HCT116 (cell line): ENCODE measurements at regions not wholly inside any gene's neighbourhood (a gene's known extent, or its start where the extent isn't known, plus 50 kb on each side); places are given as distances from the start of the nearest gene placed in this dataset.

Experiments
- ATAC-seq: fragments of 200-7000 bp; cut with Tn5 transposase; 2 replicates; pipeline ENCODE4 v1.9.1; 2020; ENCODE audit warnings: mild to moderate bottlenecking, moderate library complexity
- BruUV-seq: library from RNA; stranded (reverse); fragments of 400-500 nt; replicated peaks from 2 replicates; lab custom pipeline; 2021; lab: Mats Ljungman, UMichigan
- CTCF ChIA-PET: fragments of 300-600 bp; sonication (Branson Sonifier 250); formaldehyde crosslinking; loops from one replicate; lab custom pipeline; 2021; ENCODE audit warnings: antibody characterized with exemption; lab: Charles Lee
- POLR2A ChIA-PET: fragments of 300-600, 350-600 bp; sonication (Branson Sonifier 250); formaldehyde crosslinking; loops from one replicate; lab custom pipeline; 2021; ENCODE audit warnings: antibody characterized with exemption; lab: Charles Lee
- RAD21 ChIA-PET, 2 experiments: fragments of 300-600 bp; sonication (Branson Sonifier 250); formaldehyde crosslinking; loops; one replicate each; lab custom pipeline; 2023; ENCODE audit warnings: low total read pairs in 2 of 2; ENCODE audit not compliant: uncharacterized antibody in 2 of 2, unreplicated experiment in 2 of 2, low non-redundant PET in 1 of 2; lab: Charles Lee
- DNase-seq: peaks from one replicate; pipeline ENCODE4 v3.0.0-alpha.2; 2010; ENCODE audit warnings: low read depth, low spot score
- H2AFZ ChIP-seq: fragments of 200-600 bp; shearing (Covaris generic), sonication (generic); 2 replicates; pipeline ENCODE4 v1.6.1; 2017; ENCODE audit warnings: low read depth, mixed run types, mixed read lengths, antibody characterized with exemption, low read length; ENCODE audit not compliant: poor library complexity, severe bottlenecking
- H3K27ac ChIP-seq: 2 replicates; pipeline ENCODE4 v1.5.1; 2012; ENCODE audit warnings: low read depth, low read length
- H3K27me3 ChIP-seq: fragments of 200-600 bp; sonication (generic); 2 replicates; pipeline ENCODE4 v1.6.1; 2016; ENCODE audit warnings: mixed run types, low read length, mixed read lengths; ENCODE audit not compliant: insufficient read depth
- H3K36me3 ChIP-seq, 2 experiments: fragments of 200-500 bp in 1 of 2; fragments of 200-600 bp in 1 of 2; sonication (Bioruptor generic) in 1 of 2; sonication (generic) in 1 of 2; 2 replicates each; pipeline versions ENCODE4 v1.5.1 to v1.6.1; 2014 to 2016; ENCODE audit warnings: low read length in 2 of 2, inconsistent platforms in 1 of 2, mixed read lengths in 1 of 2, mixed run types in 1 of 2; ENCODE audit not compliant: insufficient read depth in 2 of 2, control insufficient read depth in 1 of 2
- H3K4me1 ChIP-seq, 2 experiments: fragments of 200-600 bp in 1 of 2; sonication (generic) in 1 of 2; 2 replicates each; pipeline versions ENCODE4 v1.5.1 to v1.6.1; 2012 to 2017; ENCODE audit warnings: low read length in 2 of 2, inconsistent platforms in 1 of 2, mild to moderate bottlenecking in 1 of 2, mixed read lengths in 1 of 2, mixed run types in 1 of 2, moderate library complexity in 1 of 2; ENCODE audit not compliant: insufficient read depth in 2 of 2, control insufficient read depth in 1 of 2
- H3K4me2 ChIP-seq: fragments of 200-600 bp; sonication (generic); 2 replicates; pipeline ENCODE4 v1.6.1; 2017; ENCODE audit warnings: mixed run types, low read length, mixed read lengths
- H3K4me3 ChIP-seq, 2 experiments: fragments of 200-600 bp in 1 of 2; sonication (generic) in 1 of 2; replicated peaks in 1 of 2; 2 replicates each; pipeline ENCODE4 v1.5.1; 2011 to 2016; ENCODE audit warnings: low read length in 2 of 2, control low read depth in 1 of 2, low read depth in 1 of 2, mild to moderate bottlenecking in 1 of 2, mixed read lengths in 1 of 2, mixed run types in 1 of 2
- H3K79me2 ChIP-seq: fragments of 200-600 bp; sonication (generic); 2 replicates; pipeline ENCODE4 v1.6.1; 2017; ENCODE audit warnings: mild to moderate bottlenecking, mixed run types, low read length, moderate library complexity, mixed read lengths; ENCODE audit not compliant: insufficient read depth
- H3K9ac ChIP-seq: fragments of 200-600 bp; sonication (generic); 2 replicates; pipeline ENCODE4 v1.6.1; 2016; ENCODE audit warnings: low read length, mixed read lengths
- H3K9me2 ChIP-seq: fragments of 200-600 bp; sonication (generic), shearing (Covaris generic); 2 replicates; pipeline ENCODE4 v1.6.1; 2017; ENCODE audit warnings: mixed run types, mild to moderate bottlenecking, moderate library complexity; ENCODE audit not compliant: insufficient read depth
- H3K9me3 ChIP-seq, 2 experiments: fragments of 200-500 bp in 1 of 2; fragments of 200-600 bp in 1 of 2; sonication (Bioruptor generic) in 1 of 2; sonication (generic) in 1 of 2; 2 replicates each; pipeline ENCODE4 v1.6.1; 2014 to 2017; ENCODE audit warnings: low read length in 2 of 2, mixed read lengths in 2 of 2, inconsistent platforms in 1 of 2, low read depth in 1 of 2, mild to moderate bottlenecking in 1 of 2, mixed run types in 1 of 2, moderate library complexity in 1 of 2; ENCODE audit not compliant: control insufficient read depth in 1 of 2, insufficient read depth in 1 of 2
- H4K20me1 ChIP-seq: fragments of 200-600 bp; sonication (generic), shearing (Covaris generic); 2 replicates; pipeline ENCODE4 v1.6.1; 2017; ENCODE audit warnings: mixed run types, mild to moderate bottlenecking, moderate library complexity; ENCODE audit not compliant: insufficient read depth
- CEBPB ChIP-seq: IDR thresholded peaks from 2 replicates; pipeline ENCODE4 v1.6.1; 2012; ENCODE audit warnings: low read depth
- EZH2 ChIP-seq: fragments of 200-600 bp; sonication (generic); IDR thresholded peaks from 2 replicates; pipeline ENCODE4 v1.6.1; 2017; ENCODE audit warnings: antibody characterized with exemption, mixed run types
- EZH2phosphoT487 ChIP-seq: fragments of 200-600 bp; IDR thresholded peaks from 2 replicates; pipeline ENCODE4 v1.6.1; 2018; ENCODE audit warnings: antibody characterized with exemption, borderline replicate concordance
- FOSL1 ChIP-seq: IDR thresholded peaks from 2 replicates; pipeline ENCODE4 v1.6.1; 2012; ENCODE audit warnings: low read depth
- JUND ChIP-seq: IDR thresholded peaks from 2 replicates; pipeline ENCODE4 v1.6.1; 2012
- POLR2AphosphoS5 ChIP-seq: IDR thresholded peaks from 2 replicates; pipeline ENCODE4 v1.6.1; 2011; ENCODE audit warnings: mild to moderate bottlenecking, low read depth, low read length, moderate library complexity
- RAD21 ChIP-seq: IDR thresholded peaks from 2 replicates; pipeline ENCODE4 v1.6.1; 2012; ENCODE audit warnings: low read depth, mild to moderate bottlenecking
- SP1 ChIP-seq: IDR thresholded peaks from 2 replicates; pipeline ENCODE4 v1.6.1; 2012; ENCODE audit warnings: low read depth
- SRF ChIP-seq: IDR thresholded peaks from 2 replicates; pipeline ENCODE4 v1.6.1; 2012; ENCODE audit warnings: low read depth
- ZNF274 ChIP-seq: fragments of 200-500 bp; sonication (Bioruptor generic); IDR thresholded peaks from 2 replicates; pipeline ENCODE4 v1.6.1; 2014; ENCODE audit warnings: mild to moderate bottlenecking, low read depth, low read length, inconsistent platforms
- intact Hi-C: fragments of 100-400 bp; cut with micrococcal nuclease; formaldehyde crosslinking; loops from 2 replicates; pipeline ENCODE4 v1.10.0; 2022
- TF ChIP-seq, protein P1 (sequence below): IDR thresholded peaks from 2 replicates; pipeline ENCODE4 v1.6.1; 2012
- TF ChIP-seq, protein P2 (sequence below): IDR thresholded peaks from 2 replicates; pipeline ENCODE4 v1.6.1; 2012; ENCODE audit warnings: low read depth
- TF ChIP-seq, protein P3 (sequence below): IDR thresholded peaks from 2 replicates; pipeline ENCODE4 v1.6.1; 2011; ENCODE audit warnings: mild to moderate bottlenecking, low read length, moderate library complexity; ENCODE audit not compliant: insufficient replicate concordance; ENCODE audit errors: extremely low read depth
- TF ChIP-seq, protein P4 (sequence below): IDR thresholded peaks from 2 replicates; pipeline ENCODE4 v1.6.1; 2012

DNA sequence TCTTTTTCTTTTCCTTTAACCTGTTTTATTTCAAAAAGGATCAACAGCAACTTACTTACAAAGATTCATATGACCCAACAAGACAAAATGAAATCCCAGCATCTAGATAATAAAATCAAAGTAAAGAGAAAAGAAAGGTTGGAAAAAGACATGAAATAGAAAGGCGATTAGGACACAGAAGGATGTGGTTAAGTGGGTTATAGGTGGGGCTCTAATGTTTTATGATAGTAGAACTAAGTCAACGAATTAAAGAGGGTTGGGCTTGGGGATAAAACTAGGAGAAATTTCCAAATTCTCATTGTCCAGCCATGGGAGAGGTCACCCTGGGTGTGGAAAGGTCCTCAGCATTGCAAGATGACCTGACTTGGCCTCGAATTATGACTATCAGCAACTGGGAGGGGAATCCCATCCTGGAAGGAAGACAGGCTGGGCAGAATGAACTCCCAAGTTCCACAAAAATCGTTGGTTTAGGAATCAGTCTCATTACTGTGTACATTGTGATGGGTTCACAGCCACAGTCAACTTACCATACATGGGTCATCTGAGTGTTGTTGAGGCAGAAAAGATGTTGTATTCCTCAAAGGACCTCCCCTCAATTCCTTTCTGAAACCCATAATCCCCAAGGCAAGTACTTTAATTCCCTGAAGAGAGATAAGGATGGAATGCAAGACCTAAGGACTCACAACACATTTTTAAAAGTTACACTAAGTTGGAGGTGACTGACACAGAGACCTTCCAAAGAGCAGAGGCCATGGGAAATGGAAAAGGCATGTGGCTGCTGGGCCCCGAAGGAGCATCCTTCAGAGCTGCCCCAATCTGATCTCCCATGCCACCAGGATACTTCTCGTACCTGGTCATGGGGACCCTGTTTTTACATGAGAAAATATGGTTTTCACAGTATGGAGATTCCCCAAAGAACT, 167.6 kb downstream of the UXS1 start:
- DNase-seq (no peak), ATAC-seq (no peak)
- no peak overlapping the region for H3K9ac ChIP-seq
- no TSS peak for BruUV-seq
- intact Hi-C loops = no loop called here
- 0 out of 4 replicates have a peak, but pooled peaks cover 0 to 4% of the 10 kb centered on the region in 2 experiments for H3K4me1 ChIP-seq
- H3K9me3 ChIP-seq = no peaks in the 10 kb centered on the region
- ChIA-PET RAD21 (no interaction called here), CTCF (no interaction called here)
- H4K20me1 ChIP-seq = no peaks in the 10 kb centered on the region
- H2AFZ ChIP-seq = no peak overlapping the region
- TF ChIP-seq ZNF274 = no peak
- TF ChIP-seq RAD21 = no peak
- no peak for TF ChIP-seq FOSL1
- TF ChIP-seq, all 23 proteins: peak for 0
- no peak overlapping the region for H3K4me2 ChIP-seq
- no peaks in the 10 kb centered on the region for H3K79me2 ChIP-seq
- no peak overlapping the region for H3K27ac ChIP-seq
- no peaks in the 10 kb centered on the region for H3K36me3 ChIP-seq
- no peaks in the 10 kb centered on the region for H3K9me2 ChIP-seq
- H3K27me3 ChIP-seq = no peaks in the 10 kb centered on the region
- POLR2A ChIA-PET = no interaction called here
- H3K4me3 ChIP-seq = no peak overlapping the region

DNA sequence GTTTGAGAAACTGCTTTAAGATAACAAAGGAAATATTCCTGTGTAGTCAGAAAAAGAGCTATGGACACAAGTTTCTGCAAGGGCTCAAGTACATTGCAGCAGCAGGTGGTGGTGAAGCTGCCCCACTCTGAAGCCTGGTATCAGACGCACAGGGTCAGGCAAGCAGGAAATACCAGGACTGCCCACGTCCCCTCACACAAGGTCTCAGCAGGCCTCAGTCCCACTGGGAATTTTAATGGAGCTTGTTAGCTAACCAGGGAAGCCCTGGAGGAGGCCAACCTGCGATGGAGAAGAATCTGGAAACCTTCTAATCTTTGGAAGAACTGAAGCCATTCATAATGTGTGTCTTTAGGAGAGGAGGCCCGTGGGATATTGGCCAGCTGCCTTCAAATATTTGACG, 168.3 kb downstream of the UXS1 start:
- no peak overlapping the region for H3K4me2 ChIP-seq
- H3K9ac ChIP-seq = no peak overlapping the region
- RAD21 ChIA-PET = no interaction called here
- no peak overlapping the region for H2AFZ ChIP-seq
- no peaks in the 10 kb centered on the region for H4K20me1 ChIP-seq
- BruUV-seq = no TSS peak
- ATAC-seq (no peak), DNase-seq (no peak)
- H3K36me3 ChIP-seq = no peaks in the 10 kb centered on the region
- no peaks in the 10 kb centered on the region for H3K79me2 ChIP-seq
- no peaks in the 10 kb centered on the region for H3K27me3 ChIP-seq
- no peak overlapping the region for H3K4me3 ChIP-seq
- CTCF ChIA-PET = no interaction called here
- 0 out of 4 replicates have a peak, but pooled peaks cover 0 to 4% of the 10 kb centered on the region in 2 experiments for H3K4me1 ChIP-seq
- intact Hi-C loops = no loop called here
- H3K9me2 ChIP-seq = no peaks in the 10 kb centered on the region
- H3K27ac ChIP-seq = no peak overlapping the region
- POLR2A ChIA-PET = no interaction called here
- no peaks in the 10 kb centered on the region for H3K9me3 ChIP-seq
- TF ChIP-seq, protein P1, sequence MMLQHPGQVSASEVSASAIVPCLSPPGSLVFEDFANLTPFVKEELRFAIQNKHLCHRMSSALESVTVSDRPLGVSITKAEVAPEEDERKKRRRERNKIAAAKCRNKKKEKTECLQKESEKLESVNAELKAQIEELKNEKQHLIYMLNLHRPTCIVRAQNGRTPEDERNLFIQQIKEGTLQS = no peak
- TF ChIP-seq EZH2phosphoT487 = no peak
- TF ChIP-seq JUND = no peak
- no peak for TF ChIP-seq EZH2
- TF ChIP-seq, protein P2, sequence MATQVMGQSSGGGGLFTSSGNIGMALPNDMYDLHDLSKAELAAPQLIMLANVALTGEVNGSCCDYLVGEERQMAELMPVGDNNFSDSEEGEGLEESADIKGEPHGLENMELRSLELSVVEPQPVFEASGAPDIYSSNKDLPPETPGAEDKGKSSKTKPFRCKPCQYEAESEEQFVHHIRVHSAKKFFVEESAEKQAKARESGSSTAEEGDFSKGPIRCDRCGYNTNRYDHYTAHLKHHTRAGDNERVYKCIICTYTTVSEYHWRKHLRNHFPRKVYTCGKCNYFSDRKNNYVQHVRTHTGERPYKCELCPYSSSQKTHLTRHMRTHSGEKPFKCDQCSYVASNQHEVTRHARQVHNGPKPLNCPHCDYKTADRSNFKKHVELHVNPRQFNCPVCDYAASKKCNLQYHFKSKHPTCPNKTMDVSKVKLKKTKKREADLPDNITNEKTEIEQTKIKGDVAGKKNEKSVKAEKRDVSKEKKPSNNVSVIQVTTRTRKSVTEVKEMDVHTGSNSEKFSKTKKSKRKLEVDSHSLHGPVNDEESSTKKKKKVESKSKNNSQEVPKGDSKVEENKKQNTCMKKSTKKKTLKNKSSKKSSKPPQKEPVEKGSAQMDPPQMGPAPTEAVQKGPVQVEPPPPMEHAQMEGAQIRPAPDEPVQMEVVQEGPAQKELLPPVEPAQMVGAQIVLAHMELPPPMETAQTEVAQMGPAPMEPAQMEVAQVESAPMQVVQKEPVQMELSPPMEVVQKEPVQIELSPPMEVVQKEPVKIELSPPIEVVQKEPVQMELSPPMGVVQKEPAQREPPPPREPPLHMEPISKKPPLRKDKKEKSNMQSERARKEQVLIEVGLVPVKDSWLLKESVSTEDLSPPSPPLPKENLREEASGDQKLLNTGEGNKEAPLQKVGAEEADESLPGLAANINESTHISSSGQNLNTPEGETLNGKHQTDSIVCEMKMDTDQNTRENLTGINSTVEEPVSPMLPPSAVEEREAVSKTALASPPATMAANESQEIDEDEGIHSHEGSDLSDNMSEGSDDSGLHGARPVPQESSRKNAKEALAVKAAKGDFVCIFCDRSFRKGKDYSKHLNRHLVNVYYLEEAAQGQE = no peak
- TF ChIP-seq ZNF274 = no peak
- TF ChIP-seq POLR2AphosphoS5 = no peak
- no peak for TF ChIP-seq SRF
- TF ChIP-seq, protein P3, sequence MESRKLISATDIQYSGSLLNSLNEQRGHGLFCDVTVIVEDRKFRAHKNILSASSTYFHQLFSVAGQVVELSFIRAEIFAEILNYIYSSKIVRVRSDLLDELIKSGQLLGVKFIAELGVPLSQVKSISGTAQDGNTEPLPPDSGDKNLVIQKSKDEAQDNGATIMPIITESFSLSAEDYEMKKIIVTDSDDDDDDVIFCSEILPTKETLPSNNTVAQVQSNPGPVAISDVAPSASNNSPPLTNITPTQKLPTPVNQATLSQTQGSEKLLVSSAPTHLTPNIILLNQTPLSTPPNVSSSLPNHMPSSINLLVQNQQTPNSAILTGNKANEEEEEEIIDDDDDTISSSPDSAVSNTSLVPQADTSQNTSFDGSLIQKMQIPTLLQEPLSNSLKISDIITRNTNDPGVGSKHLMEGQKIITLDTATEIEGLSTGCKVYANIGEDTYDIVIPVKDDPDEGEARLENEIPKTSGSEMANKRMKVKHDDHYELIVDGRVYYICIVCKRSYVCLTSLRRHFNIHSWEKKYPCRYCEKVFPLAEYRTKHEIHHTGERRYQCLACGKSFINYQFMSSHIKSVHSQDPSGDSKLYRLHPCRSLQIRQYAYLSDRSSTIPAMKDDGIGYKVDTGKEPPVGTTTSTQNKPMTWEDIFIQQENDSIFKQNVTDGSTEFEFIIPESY = no peak
- TF ChIP-seq SP1 = no peak
- TF ChIP-seq, protein P4, sequence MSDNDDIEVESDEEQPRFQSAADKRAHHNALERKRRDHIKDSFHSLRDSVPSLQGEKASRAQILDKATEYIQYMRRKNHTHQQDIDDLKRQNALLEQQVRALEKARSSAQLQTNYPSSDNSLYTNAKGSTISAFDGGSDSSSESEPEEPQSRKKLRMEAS = no peak
- no peak for TF ChIP-seq CEBPB
